Heart right ventricle (tissue), 16 donors: ENCODE measurements at regions not wholly inside any gene's neighbourhood (a gene's known extent, or its start where the extent isn't known, plus 50 kb on each side); places are given as distances from the start of the nearest gene placed in this dataset.

Source experiments
- ATAC-seq, 8 donors: fragments of 200-7000 bp; cut with Tn5 transposase; one replicate each; pipeline ENCODE4 v1.9.1; 2020; ENCODE audit warnings: mild to moderate bottlenecking in 8 of 8, moderate library complexity in 8 of 8, moderate number of reproducible peaks in 1 of 8
- DNase-seq, 2 donors: peaks; one replicate each; pipeline ENCODE4 v3.0.0-alpha.2; 2020
- H3K27ac ChIP-seq, 10 donors: fragments of 200-600 bp; sonication (generic) in 2 of 10; one replicate each; pipeline versions ENCODE4 v1.5.0 to v1.8.0; 2020 to 2022; ENCODE audit warnings: mild to moderate bottlenecking in 3 of 10
- H3K27me3 ChIP-seq, 7 donors: fragments of 200-600 bp; one replicate each; pipeline ENCODE4 v1.8.0; 2021 to 2022; ENCODE audit warnings: mild to moderate bottlenecking in 2 of 7
- H3K36me3 ChIP-seq, 9 donors: fragments of 200-600 bp; sonication (generic) in 1 of 9; one replicate each; pipeline versions ENCODE4 v1.5.0 to v1.8.0; 2020 to 2022; ENCODE audit warnings: mild to moderate bottlenecking in 2 of 9
- H3K4me1 ChIP-seq, 9 donors: fragments of 200-600 bp; sonication (generic) in 1 of 9; one replicate each; pipeline versions ENCODE4 v1.5.0 to v1.8.0; 2020 to 2022; ENCODE audit warnings: mild to moderate bottlenecking in 4 of 9
- H3K4me3 ChIP-seq, 10 donors: fragments of 200-600 bp; sonication (generic) in 2 of 10; one replicate each; pipeline versions ENCODE4 v1.5.0 to v1.8.0; 2020 to 2022; ENCODE audit warnings: mild to moderate bottlenecking in 7 of 10, moderate library complexity in 2 of 10
- H3K9me3 ChIP-seq, 11 donors: fragments of 200-600 bp in 10 of 11; sonication (generic) in 2 of 11; one replicate each; pipeline versions ENCODE4 v1.5.0 to v1.8.0; 2013 to 2022; ENCODE audit warnings: mild to moderate bottlenecking in 2 of 11, control low read depth in 1 of 11, moderate library complexity in 1 of 11
- CTCF ChIP-seq, 9 donors: fragments of 200-600 bp; sonication (generic) in 2 of 9; IDR thresholded peaks; one replicate each; pipeline versions ENCODE4 v1.5.0 to v1.8.0; 2021 to 2022; ENCODE audit warnings: antibody characterized with exemption in 9 of 9, mild to moderate bottlenecking in 5 of 9, moderate library complexity in 1 of 9
- WGBS, 2 donors: extraction: QIAGEN DNeasy Blood & Tissue Kit; methylation state at CpG; one replicate each; pipeline ENCODE4 v1.1.7; 2013; ENCODE audit warnings: inconsistent platforms in 1 of 2; 5-methylcytosine and 5-hydroxymethylcytosine counted together
- intact Hi-C, 10 donors: fragments of 100-400 bp; cut with DNase I; formaldehyde crosslinking; loops; one replicate each; pipeline versions ENCODE4 v1.11.1 to v1.14.2; 2022
- donor health status: Arrhythmogenic right ventricular cardiomyopathy.
- donor health status: ischemic (EF 13 %, LVEDD 7.1; RV severe dilation, severe dysfunction).
- donor health status: healthy with polysubstance abuse.
- donor health status: DM: no; HTN: yes; CAD: no.
- donor health status: DM: no; HTN: no; CAD: no.
- donor health status: ischemic (EF 25% LVEDD 6.9; RV normal size, moderate dysfunction).
- donor health status: ischemic (EF 25% LVEDD 5.7; RV mildly dilated, moderate dysfunction).
- donor health status: healthy.
- donor health status: DM: yes; HTN: yes; CAD: no.
- donor health status: Ischemic cardiomyopathy.
- donor health status: ischemic (EF 35%, LVEDD 5.7; RV mildly dilated, moderate dysfunction).
- donor health status: nonischemic (EF 11% LVEDD 7.7; RV severe dilation, severe dysfunction).
- donor health status: DM: yes; HTN: yes; CAD: no.
- donor health status: PGD.
- donor health status: ischemic (EF 29% LVEDD 5.4; RV normal size, mild dysfunction).
- donor health status: nonischemic (EF 23%, LVEDD 6.1; RV moderate dilation, normal function).

GRCh38 chr5:4313138-4313537, 717.5 kb downstream of the IRX1 start:
- no peak for TF ChIP-seq CTCF (IDR thresholded peaks at IDR 0.05)
- intact Hi-C loops: no loop called here
- ATAC-seq (no peak), DNase-seq (no peak)
- Histone ChIP-seq H3K4me1 (no peaks in the 10 kb centered on the region), H3K4me3 (no peak overlapping the region), H3K27me3 (peaks cover 0 to 9% (median 2%) of the 10 kb centered on the region in 7 donors), H3K36me3 (no peaks in the 10 kb centered on the region), H3K9me3 (no peaks in the 10 kb centered on the region), H3K27ac (no peak overlapping the region)
- 62 to 64% methylated on average over 4 to 5 of the region's 5 CpGs for WGBS, 2 donors

- Histone ChIP-seq H3K36me3 (no peaks in the 10 kb centered on the region), H3K27me3 (peaks cover 0 to 8% (median 2%) of the 10 kb centered on the region in 7 donors), H3K9me3 (peaks cover 0 to 38% (median 9%) of the 10 kb centered on the region in 11 donors), H3K27ac (no peak overlapping the region), H3K4me1 (no peaks in the 10 kb centered on the region), H3K4me3 (no peak overlapping the region)
- DNase-seq: no peak
- TF ChIP-seq CTCF (IDR thresholded peaks at IDR 0.05): no peak
- 85 to 90% methylated on average over 16 of the region's 16 CpGs for WGBS, 2 donors
- intact Hi-C loops: no loop called here
- ATAC-seq: no peak
These were observed 724.0 kb downstream of the IRX1 start for GRCh38 chr5:4319478-4320128.

GRCh38 chr5:4330327-4330726, 734.7 kb downstream of the IRX1 start:
- 74 to 83% methylated on average over 2 of the region's 2 CpGs for WGBS, 2 donors
- Histone ChIP-seq H3K36me3 (no peaks in the 10 kb centered on the region), H3K27ac (no peak overlapping the region), H3K27me3 (peaks cover 0 to 4% (median 0%) of the 10 kb centered on the region in 7 donors), H3K9me3 (peaks cover 0 to 1% (median 0%) of the 10 kb centered on the region in 11 donors), H3K4me1 (no peaks in the 10 kb centered on the region), H3K4me3 (no peak overlapping the region)
- no peak for TF ChIP-seq CTCF (IDR thresholded peaks at IDR 0.05)
- DNase-seq: no peak
- no peak for ATAC-seq
- intact Hi-C loops: no loop called here

DNA sequence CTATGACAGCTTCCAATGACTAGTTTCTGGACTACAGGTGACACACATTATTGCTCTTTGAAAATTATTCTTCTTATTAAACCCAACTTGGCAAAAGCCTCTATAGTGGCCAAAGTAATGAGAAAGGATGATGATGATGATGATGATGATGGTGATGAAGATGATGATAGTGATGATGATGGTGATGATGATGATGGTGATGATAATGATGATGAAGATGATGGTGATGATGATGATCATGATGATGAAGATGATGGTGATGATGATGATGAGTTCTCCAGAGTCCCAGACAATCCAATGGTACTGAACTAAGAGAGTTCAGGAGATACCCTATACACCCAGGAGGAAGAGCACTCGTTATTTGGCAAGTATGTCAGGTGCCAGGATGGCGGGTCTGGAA, 739.4 kb downstream of the IRX1 start:
- 56 to 72% methylated on average over 2 of the region's 2 CpGs for WGBS, 2 donors

More for the DNA sequence above, 739.4 kb downstream of the IRX1 start:
- no peak for ATAC-seq
- no peaks in the 10 kb centered on the region for H3K36me3 ChIP-seq
- no peak overlapping the region for H3K27ac ChIP-seq
- no peaks in the 10 kb centered on the region for H3K4me1 ChIP-seq
- TF ChIP-seq CTCF (IDR thresholded peaks at IDR 0.05): no peak
- peaks cover 0 to 3% (median 0%) of the 10 kb centered on the region in 7 donors for H3K27me3 ChIP-seq
- DNase-seq: no peak
- no peaks in the 10 kb centered on the region for H3K9me3 ChIP-seq
- intact Hi-C loops: no loop called here
- no peak overlapping the region for H3K4me3 ChIP-seq
